HFFc6 (cell line): ENCODE measurements at regions not wholly inside any gene's neighbourhood (a gene's known extent, or its start where the extent isn't known, plus 50 kb on each side); places are given as distances from the start of the nearest gene placed in this dataset.

Source experiments
- DNase-seq: peaks from one replicate; pipeline ENCODE4 v3.0.0-alpha.2; 2018
- H3K27ac Mint-ChIP-seq: 2 replicates; pipeline ENCODE4 v1.8.0; 2020; ENCODE audit warnings: mild to moderate bottlenecking, mixed read lengths
- H3K27me3 Mint-ChIP-seq: 2 replicates; pipeline ENCODE4 v1.8.0; 2021; ENCODE audit warnings: mild to moderate bottlenecking, moderate library complexity, mixed read lengths; ENCODE audit not compliant: insufficient read depth
- H3K36me3 Mint-ChIP-seq: 2 replicates; pipeline ENCODE4 v1.8.0; 2021; ENCODE audit warnings: low read depth, mixed read lengths
- H3K4me1 Mint-ChIP-seq: 2 replicates; pipeline ENCODE4 v1.8.0; 2020; ENCODE audit warnings: low read depth, mixed read lengths
- H3K4me3 Mint-ChIP-seq: 2 replicates; pipeline ENCODE4 v1.8.0; 2020; ENCODE audit warnings: mild to moderate bottlenecking, moderate library complexity, mixed read lengths
- H3K9me3 Mint-ChIP-seq: 2 replicates; pipeline ENCODE4 v1.8.0; 2020; ENCODE audit warnings: mild to moderate bottlenecking, mixed read lengths
- CTCF ChIP-seq: fragments of 200-600 bp; sonication (generic); IDR thresholded peaks from 2 replicates; pipeline ENCODE4 v1.5.0; 2021; ENCODE audit warnings: antibody characterized with exemption, mild to moderate bottlenecking

- peak overlapping the region; percentile 37; the same call in 1 of the 2 replicates for H3K4me3 Mint-ChIP-seq
- peaks cover 16% of the 10 kb centered on the region; the same call in 1 of the 2 replicates for H3K27me3 Mint-ChIP-seq
- H3K9me3 Mint-ChIP-seq: no peaks in the 10 kb centered on the region
- TF ChIP-seq CTCF: no peak
- H3K4me1 Mint-ChIP-seq: no peaks in the 10 kb centered on the region
- no peak for DNase-seq
- no peak overlapping the region for H3K27ac Mint-ChIP-seq
- H3K36me3 Mint-ChIP-seq: no peaks in the 10 kb centered on the region
Measured at GRCh38 chr4:38523524-38524448, 140.2 kb upstream of the KLF3 start.

- no peak for DNase-seq
- H3K36me3 Mint-ChIP-seq: no peaks in the 10 kb centered on the region
- H3K9me3 Mint-ChIP-seq: no peaks in the 10 kb centered on the region
- no peak for TF ChIP-seq CTCF
- no peak overlapping the region for H3K27ac Mint-ChIP-seq
- no peak overlapping the region for H3K4me3 Mint-ChIP-seq
- no peaks in the 10 kb centered on the region for H3K4me1 Mint-ChIP-seq
- peaks cover 20% of the 10 kb centered on the region; the same call in 1 of the 2 replicates for H3K27me3 Mint-ChIP-seq
Measured at GRCh38 chr4:38526412-38526811, 137.6 kb upstream of the KLF3 start.

- Mint-ChIP-seq H3K36me3 (no peaks in the 10 kb centered on the region), H3K9me3 (no peaks in the 10 kb centered on the region), H3K4me1 (no peaks in the 10 kb centered on the region), H3K4me3 (no peak overlapping the region), H3K27me3 (peaks cover 20% of the 10 kb centered on the region), H3K27ac (no peak overlapping the region)
- DNase-seq: no peak
- TF ChIP-seq CTCF: no peak
Measured at GRCh38 chr4:38529189-38530115, 134.5 kb upstream of the KLF3 start.

- Mint-ChIP-seq H3K36me3 (no peaks in the 10 kb centered on the region), H3K4me3 (no peak overlapping the region), H3K27me3 (peaks cover 17% of the 10 kb centered on the region), H3K4me1 (no peaks in the 10 kb centered on the region), H3K9me3 (no peaks in the 10 kb centered on the region), H3K27ac (no peak overlapping the region)
- DNase-seq: no peak
- no peak for TF ChIP-seq CTCF
Measured at GRCh38 chr4:38530486-38530885, 133.5 kb upstream of the KLF3 start.

GRCh38 chr4:38531141-38531727 lies 132.8 kb upstream of the KLF3 start:
- Mint-ChIP-seq H3K27me3 (peaks cover 21% of the 10 kb centered on the region), H3K9me3 (no peaks in the 10 kb centered on the region), H3K4me1 (no peaks in the 10 kb centered on the region), H3K36me3 (no peaks in the 10 kb centered on the region), H3K27ac (no peak overlapping the region), H3K4me3 (no peak overlapping the region)
- DNase-seq: no peak
- TF ChIP-seq CTCF: no peak
